DND-41 (cell line): ENCODE measurements at regions not wholly inside any gene's neighbourhood (a gene's known extent, or its start where the extent isn't known, plus 50 kb on each side); places are given as distances from the start of the nearest gene placed in this dataset.

Experiments
- CTCF ChIP-seq: IDR thresholded peaks from 2 replicates; pipeline ENCODE4 v1.5.1; 2012; ENCODE audit warnings: borderline replicate concordance, low read length, moderate library complexity, mild to moderate bottlenecking; ENCODE audit not compliant: poor library complexity, severe bottlenecking; ENCODE audit errors: extremely low read depth
- EZH2 ChIP-seq: IDR thresholded peaks from 3 replicates; pipeline ENCODE4 v1.6.1; 2012; ENCODE audit warnings: borderline replicate concordance, low read depth, mild to moderate bottlenecking, moderate library complexity, low read length, inconsistent platforms; ENCODE audit not compliant: severe bottlenecking

- no peak for TF ChIP-seq CTCF
- no peak for TF ChIP-seq EZH2
These were observed 77.1 kb upstream of the VSTM2A start for GRCh38 chr7:54465095-54465494.
